GM12874 (cell line): ENCODE measurements at regions not wholly inside any gene's neighbourhood (a gene's known extent, or its start where the extent isn't known, plus 50 kb on each side); places are given as distances from the start of the nearest gene placed in this dataset.

ENCODE experiments used
- TF ChIP-seq, protein P1 (sequence below): IDR thresholded peaks from 2 replicates; pipeline ENCODE4 v1.5.1; 2011; ENCODE audit warnings: low read depth, mild to moderate bottlenecking, control low read depth, low read length, moderate library complexity; ENCODE audit not compliant: insufficient read depth

DNA sequence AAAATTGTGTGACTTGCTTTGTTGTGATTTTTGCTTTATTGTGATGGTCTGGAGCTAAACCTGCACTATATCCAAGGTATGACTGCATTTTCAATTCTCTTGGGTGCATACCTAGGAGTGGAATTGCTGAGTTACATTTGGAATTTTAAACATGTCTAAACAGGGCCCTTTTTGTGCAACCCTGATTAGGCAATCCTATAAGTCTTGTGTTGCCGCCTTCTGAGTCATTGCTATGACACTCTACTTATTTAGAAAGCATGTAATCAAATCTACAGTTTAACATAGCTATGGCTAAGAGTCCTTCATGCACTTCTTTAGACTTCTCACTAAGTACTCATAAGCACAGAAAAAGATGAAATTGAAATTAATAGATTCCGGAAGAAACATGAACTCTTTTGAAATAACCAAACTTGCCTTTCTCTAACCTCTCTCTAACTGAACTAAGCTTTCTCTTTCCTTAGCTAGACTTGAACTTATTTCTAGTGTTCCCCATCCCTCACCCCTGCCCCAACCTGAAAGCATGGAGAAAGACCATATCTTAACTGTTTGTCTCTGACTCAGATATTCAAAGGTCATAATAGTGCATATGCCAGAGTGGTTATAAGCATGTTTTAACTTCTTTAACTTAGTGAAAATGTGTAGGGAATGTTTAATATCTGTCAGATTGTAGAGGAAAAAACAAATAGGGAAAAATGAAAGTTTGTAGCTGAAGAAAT, 203.0 kb downstream of the SNAPC1 start:
- TF ChIP-seq, protein P1, sequence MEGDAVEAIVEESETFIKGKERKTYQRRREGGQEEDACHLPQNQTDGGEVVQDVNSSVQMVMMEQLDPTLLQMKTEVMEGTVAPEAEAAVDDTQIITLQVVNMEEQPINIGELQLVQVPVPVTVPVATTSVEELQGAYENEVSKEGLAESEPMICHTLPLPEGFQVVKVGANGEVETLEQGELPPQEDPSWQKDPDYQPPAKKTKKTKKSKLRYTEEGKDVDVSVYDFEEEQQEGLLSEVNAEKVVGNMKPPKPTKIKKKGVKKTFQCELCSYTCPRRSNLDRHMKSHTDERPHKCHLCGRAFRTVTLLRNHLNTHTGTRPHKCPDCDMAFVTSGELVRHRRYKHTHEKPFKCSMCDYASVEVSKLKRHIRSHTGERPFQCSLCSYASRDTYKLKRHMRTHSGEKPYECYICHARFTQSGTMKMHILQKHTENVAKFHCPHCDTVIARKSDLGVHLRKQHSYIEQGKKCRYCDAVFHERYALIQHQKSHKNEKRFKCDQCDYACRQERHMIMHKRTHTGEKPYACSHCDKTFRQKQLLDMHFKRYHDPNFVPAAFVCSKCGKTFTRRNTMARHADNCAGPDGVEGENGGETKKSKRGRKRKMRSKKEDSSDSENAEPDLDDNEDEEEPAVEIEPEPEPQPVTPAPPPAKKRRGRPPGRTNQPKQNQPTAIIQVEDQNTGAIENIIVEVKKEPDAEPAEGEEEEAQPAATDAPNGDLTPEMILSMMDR, result no peak

DNA sequence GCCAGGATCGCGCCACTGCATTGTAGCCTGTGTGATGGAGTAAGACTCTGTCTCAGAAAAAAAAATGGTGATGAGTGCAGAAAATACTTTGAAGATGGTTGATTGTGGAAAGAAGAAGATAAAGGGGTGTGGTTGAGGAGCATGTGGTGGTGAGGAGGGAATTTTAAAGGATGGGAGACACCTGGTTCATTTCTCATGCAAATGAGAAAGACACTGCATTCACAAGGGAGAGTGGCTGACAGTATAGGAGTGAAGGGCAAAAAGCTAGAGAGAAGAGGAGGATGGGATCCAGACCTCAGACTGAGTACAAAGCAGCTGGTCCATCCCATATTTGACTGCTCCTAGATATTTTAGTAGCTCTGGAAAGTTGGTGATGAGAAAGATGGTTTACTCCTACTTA, 206.0 kb downstream of the SNAPC1 start:
- TF ChIP-seq, protein P1, result no peak

DNA sequence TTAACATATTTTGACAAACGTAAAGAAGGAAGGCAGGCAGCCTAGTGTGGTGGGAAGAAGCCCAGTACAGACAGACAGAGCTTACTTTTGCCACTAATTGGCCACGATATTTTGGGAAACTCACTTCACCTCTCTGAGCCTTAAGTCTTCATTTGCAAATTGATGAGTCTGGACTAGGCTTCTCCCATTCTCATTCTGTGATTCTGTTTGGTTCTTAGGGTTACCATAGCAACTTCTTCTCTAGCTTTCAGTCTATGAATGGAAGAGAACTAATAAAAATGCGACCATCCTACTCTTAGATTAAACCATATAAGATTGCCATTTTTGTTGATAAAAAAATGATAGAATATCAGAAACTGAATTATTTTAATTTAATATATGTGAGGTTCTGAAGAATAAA, 210.5 kb downstream of the SNAPC1 start:
- TF ChIP-seq, protein P1, result no peak

DNA sequence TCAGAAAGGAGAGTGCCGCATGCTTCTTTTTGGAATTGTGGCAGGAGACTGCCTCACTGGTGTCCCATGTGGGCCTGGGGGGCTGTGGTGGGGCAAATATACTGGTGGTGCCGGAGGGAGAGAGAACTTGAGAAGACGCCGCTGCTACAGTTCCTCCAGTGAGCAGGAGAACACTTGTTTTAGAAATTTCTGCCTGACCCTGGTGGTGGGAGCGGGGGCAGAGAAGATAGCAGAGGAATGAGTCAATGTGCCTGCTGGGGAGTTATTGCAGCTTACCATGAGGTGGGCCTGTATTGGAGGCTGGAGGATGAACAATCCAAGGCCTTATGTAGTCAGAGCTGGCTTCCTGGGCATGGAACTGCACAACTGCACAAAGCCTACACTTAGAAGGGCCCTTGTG, 211.8 kb downstream of the SNAPC1 start:
- TF ChIP-seq, protein P1, result no peak

DNA sequence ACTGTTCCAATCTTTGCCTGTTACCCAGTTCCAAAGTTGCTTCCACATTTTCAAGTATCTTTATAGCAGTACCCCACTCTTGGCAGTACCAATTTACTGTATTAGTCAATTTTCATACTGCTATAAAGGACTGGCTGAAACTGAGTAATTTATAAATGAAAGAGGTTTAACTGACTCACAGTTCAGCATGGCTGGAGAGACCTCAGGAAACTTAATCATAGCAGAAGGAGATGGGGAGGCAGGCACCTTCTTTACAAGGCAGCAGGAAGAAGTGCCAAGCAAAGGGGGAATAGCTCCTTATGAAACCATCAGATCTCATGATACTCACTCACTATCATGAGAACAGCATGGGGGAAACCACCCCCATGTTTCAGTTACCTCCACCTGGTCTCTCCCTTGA, 215.0 kb downstream of the SNAPC1 start:
- TF ChIP-seq, protein P1, result no peak

DNA sequence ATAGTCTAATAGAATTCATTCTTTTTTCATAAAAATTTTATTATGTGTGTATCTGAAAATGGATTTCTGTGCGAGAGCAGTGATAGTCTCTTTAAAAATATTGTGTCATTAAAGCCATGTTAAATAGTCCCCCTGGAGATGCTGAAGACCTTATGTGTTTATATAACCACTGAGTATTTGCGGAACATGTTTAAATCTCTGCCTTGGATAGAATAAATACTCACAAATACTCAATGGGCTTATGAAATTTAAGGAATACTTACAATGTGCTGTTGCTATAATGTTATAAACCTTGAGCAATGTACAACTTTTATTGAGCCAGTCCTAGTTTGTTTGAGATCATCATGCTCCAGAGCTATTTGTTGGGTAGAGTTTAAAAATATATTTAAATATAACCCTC, 226.0 kb downstream of the SNAPC1 start:
- TF ChIP-seq, protein P1, result no peak

DNA sequence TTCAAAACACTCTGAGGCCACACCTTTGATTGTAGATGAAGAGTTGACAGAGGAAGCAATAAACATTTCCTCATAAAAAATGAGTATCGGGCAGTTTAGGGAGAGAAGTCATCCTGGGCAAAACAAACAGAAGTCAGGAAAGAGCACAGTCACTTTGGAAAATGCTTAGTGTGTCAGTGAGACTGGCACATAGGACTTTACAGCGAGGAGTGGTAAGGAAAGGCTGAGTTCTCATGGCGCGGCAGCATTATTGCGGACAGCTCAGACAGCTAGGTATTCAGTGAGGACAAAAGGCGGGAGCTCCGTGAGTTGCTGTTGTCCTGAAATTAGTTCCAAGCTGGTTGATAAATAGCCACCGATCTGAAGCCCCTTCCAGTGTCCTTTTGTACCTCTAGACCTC, 229.9 kb downstream of the SNAPC1 start:
- TF ChIP-seq, protein P1, result no peak
